GM19351 (cell line): ENCODE measurements at regions not wholly inside any gene's neighbourhood (a gene's known extent, or its start where the extent isn't known, plus 50 kb on each side); places are given as distances from the start of the nearest gene placed in this dataset.

Source experiments
- ATAC-seq: cut with Tn5 transposase; IDR thresholded peaks from one replicate; pipeline ENCODE4 v1.9.1; 2021; ENCODE audit warnings: mild to moderate bottlenecking, moderate library complexity; ENCODE audit not compliant: unreplicated experiment

DNA sequence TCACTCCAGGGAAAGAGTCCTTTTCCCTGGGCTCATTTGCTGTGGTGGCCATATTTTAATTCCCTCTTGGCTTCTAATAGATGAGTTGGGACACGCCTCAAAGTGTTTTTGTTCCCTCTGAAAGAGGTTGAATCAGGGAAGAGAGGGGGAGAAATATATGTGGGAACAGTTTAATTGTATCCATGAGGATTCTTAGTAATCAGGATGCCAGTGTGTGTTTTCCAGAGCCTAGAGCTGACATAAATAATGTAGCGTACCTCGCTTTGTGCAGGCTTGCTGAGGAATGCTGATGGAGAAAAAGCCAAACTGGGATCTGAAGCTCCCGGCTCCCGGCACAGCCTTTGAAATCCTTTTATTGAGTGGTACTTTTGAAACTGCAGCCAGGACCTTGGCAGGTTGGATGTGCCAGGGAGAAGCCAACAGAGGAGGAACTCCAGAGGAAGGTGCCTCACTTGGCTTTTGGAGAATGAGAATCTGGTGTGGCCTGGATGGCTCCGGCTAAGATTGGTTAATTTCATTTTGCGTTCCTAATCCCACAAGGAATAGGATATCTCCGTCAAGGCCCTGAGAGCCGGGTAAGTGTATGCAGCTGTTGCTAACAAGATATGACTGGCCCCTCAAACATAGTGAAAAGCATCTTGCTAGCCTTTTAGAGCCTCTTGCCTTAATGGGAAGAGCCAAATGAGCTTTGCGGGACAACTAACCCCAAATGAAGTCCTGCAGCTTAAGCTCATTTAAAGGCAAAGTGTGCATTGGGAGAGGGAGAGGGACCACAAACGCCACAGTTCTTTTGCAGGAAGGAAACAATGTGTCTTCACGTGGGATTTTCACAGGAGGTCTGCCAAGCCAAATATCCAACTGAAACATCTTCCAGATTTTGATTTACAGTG is 471.1 kb upstream of the WWC1 start:
- no peak for ATAC-seq

DNA sequence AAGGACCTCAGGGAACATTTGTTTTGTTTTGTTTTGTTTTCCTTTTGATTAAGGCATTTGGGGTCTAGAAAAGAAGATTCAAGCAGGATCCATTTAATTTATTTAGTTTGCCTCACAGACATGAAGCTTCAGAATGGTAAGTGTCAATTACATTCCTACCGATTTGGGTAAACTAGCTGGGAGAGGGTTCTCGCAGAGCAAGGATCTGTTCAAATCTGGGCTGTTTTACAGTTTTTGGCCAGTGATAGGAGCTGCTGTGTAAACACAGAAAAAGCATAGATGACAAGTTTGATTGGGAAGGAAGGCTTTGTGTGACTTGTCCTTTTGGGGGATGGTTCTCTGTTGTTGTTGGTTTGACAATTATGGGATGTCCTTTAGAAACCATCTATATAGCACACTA is 470.3 kb upstream of the WWC1 start:
- no peak for ATAC-seq

DNA sequence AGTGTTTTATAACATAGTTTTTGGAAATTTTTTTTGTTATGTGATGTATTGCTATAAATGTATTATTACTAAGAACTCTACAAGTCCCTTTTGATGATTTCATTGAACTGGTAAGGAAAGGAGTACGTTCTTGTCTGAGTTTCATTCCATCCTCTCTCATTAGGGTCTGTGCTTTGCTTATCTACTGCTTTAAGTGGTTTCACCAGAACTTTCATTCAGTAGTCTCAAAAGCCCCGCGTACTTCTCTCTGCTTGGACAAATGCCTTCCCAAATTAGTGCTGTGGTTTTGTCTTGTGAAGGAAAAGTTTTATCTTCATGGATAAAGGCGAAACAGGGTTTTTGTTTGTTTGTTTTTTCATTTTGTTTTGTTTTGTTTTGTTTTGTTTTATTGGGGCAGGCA is 469.8 kb upstream of the WWC1 start:
- ATAC-seq = no peak

DNA sequence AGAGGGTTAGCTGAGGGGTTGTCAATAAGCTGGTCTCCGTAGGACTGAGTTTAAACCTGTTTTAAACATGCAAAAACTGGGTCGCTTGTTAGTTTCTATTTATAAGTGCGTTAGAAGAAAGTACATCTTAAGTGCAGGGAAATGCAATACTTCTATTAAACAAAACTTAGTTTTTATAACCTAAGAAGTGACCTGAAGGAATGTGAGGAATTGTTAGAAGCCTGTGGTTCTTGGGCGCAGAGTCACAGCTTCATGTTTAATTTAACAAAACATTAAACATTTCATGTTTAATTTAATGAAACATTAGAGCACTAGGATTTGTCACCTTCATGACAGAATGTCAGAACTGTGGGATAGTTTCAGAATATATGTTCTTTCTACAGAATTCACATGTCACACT is 469.2 kb upstream of the WWC1 start:
- ATAC-seq = no peak

DNA sequence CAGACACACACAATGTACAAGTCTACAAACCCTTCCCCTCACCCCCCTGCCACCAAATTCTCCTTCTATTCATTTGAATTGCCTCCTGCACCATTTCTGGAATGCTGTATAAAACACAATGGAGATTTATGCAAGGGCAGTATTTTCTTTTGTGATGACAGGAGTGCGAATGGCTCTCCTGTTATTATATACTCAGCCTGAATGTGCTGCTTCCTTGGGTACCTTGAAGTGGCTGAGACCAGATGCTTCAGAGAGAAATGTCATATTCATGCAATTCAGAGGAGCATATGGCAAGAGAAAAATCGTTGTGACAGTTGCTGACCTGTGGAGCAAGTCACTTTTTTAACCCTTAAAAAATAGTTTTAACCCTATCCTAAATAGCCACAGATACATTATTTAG is 468.0 kb upstream of the WWC1 start:
- no peak for ATAC-seq

DNA sequence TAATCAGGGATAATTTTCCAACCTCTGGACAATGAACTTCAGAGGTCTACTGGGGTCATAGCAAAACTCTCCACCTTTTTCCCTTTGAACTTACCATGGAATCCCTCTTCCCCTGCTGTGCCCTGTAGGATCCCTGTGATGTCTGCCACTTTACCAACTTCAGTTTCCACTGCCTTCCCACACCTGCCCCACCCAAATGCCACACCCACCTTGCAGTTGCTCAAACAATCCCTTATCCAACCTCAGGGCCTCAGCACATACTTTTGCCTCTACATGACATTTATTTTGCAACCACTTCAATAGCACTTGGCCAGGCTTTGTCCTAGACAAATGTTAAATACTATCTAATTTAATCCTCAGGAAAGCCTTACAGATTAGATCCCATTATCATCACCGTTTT is 463.7 kb upstream of the WWC1 start:
- no peak for ATAC-seq

DNA sequence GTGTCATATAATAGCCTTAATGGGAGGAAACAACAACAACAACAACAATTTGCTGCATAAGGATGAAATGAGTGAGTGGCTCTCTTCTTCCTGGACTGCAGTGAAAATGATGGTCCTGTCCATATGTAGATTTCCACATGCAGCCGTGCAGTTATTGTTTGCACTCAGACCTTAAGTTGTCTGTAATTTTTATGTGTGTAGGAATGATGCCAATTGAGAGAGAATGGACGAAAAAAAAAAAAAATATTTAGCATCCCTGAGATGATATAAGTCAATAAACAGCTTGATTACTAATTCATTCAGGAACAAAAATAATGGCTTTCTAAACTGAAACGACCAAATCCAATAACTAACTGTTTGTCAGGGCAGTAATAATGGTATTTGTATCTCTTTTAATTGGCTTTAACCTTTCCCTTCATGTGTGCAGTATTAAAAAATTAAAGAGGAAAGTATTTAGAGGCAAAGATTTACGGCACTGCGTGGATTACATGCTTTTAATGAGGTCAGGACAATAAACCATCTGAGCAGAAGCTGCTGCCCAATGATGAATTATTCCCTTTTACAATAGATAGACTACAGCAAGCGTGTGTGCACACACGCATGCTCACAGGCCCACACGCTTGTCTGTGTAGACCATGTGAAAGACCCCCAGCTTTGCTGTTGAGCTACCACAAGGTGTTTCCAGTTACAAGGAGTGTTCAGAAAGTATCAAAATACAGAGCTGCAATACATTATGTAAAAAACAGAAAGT is 459.5 kb upstream of the WWC1 start:
- no peak for ATAC-seq

DNA sequence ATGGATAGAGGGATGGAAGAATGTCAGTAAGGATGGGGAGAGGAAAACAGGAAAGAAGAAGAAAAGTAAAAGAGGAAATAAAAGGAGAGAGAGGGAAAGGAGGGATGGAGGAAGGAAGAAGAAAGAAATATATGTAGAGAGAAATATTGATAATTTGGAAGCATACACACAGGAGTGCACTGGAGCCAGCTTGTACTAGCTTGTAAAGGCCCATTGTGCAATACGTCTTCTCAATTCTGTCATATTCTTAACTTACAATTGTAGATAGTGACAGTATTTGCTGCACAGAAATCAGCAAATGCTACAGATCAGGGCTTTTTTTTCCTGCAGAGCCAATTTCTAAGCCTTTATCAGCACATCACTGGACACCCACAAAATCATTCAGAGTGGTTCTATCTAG is 458.8 kb upstream of the WWC1 start:
- no peak for ATAC-seq

DNA sequence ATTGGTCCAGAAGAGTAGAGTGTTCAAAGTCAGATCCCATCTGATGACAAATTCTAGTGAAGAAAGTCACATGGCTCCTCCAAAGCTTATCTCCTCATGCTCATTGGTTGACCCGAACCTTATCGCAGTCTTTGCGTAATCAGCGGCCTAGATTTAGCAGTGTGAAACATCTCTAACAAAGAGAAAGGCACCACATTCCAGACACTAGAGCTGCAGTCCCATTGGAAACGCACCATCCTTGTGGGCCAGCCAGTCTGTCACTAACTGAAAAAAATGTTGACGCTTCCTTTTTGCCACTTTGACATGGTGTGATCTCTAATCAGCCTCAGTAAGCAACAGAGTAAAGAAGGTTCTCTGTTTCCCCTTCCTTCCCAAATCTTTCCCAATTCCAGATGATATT is 458.0 kb upstream of the WWC1 start:
- no peak for ATAC-seq

DNA sequence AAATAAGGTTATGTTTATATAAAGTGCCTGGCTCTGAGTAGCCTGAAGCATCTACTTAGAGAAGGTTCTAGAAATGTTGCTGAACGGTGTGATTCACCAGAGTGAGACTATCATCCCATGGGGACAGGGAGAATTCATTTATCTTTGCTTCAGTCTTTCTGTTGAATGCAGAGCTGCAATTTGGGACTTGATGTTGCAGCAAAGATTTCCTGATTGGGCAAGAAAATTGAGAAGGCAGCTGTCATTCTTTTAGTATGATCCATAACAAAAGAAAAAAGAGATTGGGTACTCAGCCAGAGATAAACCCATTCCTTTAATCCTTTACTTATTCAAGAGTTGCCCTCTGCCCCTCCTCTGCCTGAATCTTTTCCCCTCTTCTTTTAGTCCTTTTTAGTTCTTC is 456.3 kb upstream of the WWC1 start:
- ATAC-seq = no peak

DNA sequence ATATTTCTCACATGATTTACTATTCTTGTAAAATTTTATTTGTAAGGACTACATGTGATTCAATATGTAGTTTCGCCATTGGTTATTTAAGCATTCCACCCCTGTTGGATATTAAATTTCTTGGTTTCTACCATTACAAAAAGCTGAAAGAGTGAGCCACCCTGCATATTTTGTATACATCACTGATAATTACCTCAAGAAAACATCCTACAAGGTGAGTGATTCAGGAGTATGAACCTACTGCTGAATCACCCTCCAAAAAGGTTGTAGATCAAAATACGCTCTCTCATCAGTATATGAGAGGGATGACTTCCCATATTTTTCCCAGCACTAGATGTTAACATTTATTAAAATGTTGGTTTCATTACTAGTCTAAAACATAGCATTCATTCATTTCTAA is 454.3 kb upstream of the WWC1 start:
- ATAC-seq = no peak

DNA sequence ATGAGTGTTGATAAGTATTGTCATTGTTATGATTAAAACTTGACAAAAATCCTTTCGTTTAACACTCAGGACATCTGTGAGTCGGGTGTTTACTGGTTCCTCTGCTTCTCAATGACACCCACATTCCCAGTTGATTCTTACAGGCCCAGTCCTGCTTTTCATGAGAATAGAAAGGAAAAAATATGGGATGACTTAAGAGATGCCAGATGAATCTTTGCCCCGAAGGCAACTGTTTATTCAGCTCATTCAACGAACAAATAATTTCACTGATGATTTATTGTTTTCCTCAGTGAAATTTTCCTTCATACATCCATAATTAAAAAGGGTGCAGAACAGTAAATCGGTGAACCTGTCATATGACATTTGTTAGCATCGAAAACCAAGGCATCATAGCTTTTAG is 452.4 kb upstream of the WWC1 start:
- ATAC-seq = no peak

DNA sequence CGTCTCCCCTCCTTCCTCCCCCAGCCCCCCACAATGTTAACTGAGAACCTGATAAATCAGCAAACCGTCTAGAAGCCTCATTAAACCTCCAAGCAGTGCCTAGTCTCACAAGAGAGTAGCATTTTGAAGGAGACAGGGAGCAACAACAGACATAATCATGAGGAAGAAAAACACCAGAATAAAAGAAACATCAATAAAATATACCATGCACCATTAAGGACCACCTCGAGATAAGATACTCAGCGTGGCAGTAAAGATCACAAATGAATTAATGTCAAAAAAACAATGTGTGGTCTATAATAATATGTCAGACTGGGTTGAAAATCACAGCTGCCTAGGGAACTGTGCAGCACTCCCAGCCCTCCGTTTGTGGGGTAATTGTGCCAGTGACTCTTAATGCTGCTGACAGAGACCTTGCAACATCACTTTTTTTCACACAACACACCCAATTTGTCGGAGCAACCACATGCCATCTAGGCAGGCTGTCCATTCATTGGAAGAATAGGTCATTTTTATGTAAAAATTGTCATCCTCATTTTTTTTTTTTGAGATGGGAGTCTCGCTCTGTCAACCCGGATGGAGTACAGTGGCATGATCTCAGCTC is 450.8 kb upstream of the WWC1 start:
- no peak for ATAC-seq

DNA sequence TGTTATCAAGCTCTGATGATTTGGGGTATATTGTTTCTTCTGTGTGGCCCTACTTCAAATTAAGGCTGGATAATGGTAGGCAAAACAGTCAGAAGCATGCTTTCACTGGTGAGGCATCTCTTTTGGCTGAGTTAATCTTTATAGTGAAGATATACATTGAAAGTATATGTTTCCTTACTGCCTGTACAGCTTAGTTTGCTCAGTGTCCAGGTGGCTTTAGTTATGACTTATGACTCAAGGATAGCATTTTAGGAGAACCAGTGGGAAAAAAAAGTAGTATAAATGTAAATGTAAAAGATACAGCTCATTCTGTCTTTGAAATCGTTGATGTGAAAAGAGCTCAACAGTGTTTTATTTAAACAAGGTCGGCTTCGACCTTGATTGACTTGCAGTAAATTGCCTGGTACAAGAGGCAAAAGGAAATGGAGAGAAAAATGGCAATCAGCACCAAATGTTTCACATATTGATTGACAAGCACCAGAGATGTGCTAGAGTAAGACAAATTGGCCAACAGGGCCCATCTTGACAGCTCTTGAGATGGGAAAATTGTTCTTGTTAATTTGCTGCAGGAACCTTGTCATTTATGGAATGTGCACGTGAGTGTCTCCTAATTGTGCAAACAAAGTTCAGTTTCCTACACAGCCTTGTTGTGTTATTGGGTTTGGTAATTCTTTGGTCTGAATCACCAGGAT is 447.4 kb upstream of the WWC1 start:
- ATAC-seq = no peak

DNA sequence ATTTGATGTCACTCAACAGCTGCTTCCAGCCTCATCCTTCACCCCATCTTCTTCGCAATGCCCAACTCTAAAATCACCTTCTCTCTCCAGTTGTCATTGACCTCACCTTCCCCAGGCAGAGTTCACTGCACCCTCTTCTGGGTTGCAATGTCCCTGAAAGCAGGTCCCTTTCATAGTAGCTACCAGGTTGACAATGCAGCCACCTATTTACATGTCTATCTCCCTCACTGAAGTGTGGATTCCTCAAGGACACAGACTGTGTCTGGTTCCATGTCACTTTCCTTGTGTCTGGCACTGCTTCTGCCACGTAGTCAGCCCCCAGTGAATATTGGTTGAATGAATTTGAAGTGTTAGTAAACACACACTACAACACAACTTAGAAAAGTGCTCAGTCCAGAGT is 445.5 kb upstream of the WWC1 start:
- no peak for ATAC-seq

DNA sequence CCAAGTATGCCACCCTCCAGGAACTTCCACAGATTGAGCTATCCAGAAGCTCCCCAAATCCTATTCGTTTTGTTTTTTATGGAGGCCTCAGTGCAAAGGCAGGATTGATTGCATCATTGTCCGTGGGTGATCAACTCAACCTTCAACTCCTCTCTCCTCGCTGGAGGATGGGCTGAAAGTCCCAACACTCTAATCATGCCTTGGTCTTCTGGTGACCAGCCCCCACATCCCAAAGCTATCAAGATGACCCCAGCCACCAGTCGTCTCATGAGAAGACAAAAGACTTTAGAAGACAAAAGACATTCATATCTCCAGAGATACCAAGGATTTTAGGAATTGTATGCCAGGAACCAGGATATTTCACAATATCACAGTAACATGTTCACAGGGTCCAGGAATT is 441.6 kb upstream of the WWC1 start:
- no peak for ATAC-seq

DNA sequence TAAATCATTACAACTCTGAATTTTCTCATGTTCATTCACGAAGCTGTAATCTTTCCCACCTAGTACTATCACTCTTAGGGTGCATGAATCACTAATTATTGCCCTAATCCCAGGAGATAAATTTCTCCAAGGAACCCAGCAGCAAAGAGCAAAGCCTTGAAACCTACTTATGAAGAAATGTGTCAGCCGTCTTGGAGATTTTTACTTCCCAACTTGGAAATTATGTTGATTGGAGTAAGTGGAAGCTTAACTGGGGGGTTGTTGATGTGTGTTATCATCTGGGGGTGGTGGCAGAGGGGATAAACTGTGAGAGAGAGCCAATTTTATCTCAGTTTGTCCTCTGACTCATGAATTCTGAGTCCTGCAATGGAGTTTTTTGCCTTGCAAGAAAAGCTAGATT is 440.5 kb upstream of the WWC1 start:
- ATAC-seq = no peak

DNA sequence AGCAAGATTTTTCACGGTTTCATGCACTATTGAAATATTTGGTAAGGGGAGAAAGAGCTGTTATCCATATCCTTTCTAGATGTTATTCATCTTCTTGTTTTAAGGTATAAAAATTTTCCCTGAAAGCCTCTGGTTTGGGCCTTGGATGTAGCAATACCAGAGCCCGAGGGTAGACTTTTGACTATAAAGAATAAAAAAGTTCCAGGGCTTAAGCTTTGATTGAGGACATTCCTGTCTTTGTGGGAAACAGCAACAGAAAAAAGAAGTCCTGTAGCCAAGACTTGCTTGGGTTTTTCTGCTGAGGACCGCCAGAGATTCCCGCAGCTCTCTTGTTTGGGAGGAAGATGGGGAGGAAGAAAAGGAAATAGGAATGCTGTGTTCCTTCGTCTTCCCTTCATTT is 440.0 kb upstream of the WWC1 start:
- no peak for ATAC-seq

DNA sequence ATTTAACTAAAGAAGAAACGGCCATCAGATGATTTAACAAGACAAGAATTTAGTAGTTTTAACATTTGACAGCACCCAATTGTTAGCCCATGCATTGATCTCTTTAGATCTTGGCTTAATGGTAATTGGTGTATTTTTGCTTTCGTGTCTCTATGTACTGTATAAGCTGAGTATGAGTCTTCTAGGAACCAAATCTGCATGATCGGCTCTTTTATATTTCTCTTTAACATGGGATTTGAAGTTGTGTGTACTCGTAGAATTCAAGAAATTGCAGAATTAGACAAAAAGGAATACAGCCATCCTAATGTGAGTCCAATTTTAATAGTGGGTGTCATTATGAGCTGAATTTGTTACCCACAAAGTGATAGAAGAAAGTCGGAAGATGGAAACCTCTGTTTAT is 438.9 kb upstream of the WWC1 start:
- no peak for ATAC-seq

DNA sequence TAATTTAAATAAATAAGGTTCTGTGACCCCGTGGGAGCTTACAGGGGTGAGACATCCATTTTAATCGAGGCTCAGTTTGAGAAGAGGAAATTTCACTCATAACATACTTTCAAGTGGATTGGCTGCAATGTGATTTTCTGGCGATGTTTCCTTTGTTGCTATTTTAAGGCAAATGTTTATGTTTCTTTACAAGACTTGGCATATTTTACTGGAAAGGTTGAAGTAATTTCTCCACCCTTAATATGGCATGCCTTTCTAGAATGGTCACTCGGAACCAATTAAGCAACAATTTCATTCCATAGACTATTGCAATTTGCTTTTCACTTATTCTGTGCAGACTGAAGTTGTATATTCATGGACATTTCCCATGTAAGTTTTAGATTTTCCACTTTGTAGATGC is 438.0 kb upstream of the WWC1 start:
- ATAC-seq = no peak

DNA sequence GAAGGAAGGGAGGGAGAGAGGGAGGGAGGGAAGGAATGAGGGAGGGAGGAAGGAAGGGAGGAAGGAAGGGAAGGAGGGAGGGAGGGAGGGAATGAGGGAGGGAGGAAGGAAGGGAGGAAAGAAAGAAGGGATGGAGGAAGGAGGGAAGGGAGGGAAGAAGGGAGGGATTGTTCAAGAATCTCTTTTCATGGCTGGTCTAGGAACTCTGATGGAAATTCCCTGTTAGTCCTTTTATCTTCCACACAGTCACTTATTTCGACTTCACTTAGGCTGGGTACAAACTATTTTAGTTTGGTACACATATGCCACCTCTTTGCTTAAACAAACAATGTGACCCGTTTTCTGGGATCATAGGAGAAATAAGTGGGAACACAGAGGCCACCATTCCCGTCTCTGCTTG is 435.6 kb upstream of the WWC1 start:
- ATAC-seq = no peak

DNA sequence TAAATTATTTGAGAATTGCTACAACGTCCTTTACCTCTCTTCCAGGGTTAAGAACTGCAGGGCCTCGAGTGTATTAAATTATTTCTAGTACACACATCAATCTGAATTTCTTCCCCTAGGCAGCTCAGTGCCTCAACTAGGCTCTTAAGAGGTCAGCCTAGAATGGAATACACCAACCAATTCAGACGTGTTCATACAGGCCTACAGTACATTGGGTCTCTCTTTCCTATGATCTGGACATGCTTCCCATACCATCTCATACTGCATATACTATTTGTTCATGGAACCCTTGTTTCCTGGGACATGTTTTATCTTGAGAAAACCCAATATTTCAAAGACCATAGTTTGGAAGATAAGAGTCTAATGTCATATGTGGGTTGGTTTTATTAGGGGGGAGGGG is 434.1 kb upstream of the WWC1 start:
- ATAC-seq = no peak
